Left kidney (tissue), 1 donor: ENCODE measurements at regions not wholly inside any gene's neighbourhood (a gene's known extent, or its start where the extent isn't known, plus 50 kb on each side); places are given as distances from the start of the nearest gene placed in this dataset.
A peak's percentile ranks its signal among the peaks of the same experiment; 100 is the strongest.
"Not testable (repeated sequence)": the region's sequence is repeated elsewhere in the genome, so short reads cannot be mapped to it uniquely, and the experiment has no call there.

Experiments used
- DNase-seq: peaks from one replicate; pipeline ENCODE4 v3.0.0-alpha.2; 2013

DNA sequence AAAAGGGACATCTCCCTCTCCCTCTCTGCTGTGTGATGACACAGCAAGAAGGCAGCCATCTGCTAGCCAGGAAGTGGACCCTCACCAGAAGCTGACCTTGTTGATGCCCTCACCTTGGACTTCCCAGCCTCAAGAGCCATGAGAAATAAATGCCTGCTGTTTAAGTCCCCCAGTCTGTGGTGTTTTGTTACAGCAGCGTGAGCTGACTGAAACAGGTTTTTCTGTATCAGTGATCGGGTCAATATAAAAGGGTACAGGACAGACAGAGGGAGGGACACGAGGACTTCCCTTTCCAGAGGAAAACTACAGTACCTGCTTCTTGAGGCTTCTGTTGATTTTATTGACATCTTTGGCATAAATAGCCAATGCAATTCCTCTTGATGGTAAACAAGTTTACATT is 510.3 kb upstream of the CHAC2 start:
- no peak for DNase-seq

DNA sequence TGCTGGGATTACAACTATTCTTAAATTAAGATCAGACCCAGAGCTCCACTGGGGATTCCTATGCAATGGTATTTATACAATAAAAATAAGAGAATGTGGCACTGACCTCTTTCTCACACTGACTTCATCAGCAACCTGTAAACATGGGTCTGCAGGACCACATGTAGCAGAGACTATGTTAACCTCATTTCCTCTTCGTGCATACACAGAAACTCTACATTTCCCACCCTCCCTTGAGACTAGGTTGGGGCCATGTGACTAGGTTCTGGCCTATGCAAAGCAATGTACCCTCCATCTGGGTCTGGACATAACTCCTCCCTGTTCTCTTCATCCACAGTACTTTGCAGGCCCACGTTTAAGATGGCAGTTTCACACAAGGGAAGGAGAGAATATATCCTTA is 514.4 kb upstream of the CHAC2 start:
- no peak for DNase-seq

DNA sequence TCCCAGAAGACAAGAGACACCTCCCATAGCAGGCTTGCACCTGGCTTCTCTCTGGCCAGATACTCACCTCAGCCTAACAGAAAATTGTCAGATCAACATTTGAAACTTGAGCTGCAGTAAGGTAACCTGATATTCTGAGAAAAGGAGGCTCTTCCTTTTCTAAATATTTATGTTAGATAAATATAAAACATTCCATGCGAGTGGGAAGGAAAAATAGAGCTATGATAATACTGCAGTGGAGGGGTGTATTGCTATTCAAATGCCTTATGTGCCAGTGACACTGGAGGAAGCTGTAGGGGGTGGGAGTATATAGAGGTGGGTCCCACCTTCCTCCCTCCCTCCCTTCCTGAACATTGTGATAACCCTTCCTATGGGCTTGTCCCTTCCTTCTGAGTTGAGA is 515.5 kb upstream of the CHAC2 start:
- no peak for DNase-seq

DNA sequence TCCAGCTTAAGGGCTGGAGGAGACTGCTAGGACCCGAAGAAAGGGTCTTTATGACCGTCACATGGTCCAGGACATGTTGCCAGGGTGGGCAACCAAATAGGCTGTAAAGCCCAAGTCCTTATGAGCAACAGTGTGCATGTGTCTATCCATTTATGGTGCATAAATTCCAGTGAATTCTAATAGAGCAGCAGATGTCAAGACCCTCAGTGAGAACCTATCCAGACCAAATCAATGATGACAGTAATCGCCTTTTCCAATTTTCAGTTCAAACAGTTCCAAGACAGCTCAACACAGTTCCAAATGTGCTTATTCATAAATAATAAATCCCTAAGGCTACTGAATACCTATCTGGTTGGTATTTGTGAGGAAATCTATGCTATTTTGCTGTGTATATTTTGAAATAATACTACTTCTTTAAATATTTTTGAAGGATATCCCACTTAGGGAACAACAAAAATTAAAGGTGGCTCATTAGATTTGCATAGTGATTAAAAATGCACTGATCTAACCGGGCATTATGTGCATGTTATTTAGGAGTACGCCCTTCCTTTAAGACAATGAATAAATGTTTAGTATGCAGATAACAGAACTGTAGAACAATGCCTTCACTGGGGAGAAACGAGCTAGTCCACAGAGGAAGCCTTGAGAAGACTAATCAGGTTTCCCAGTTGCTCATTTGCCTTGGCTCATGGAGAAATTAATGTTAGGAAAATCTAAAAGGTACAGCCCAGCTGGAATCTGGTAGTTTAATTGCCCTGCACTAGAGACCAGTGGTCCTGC is 519.5 kb upstream of the CHAC2 start:
- no peak for DNase-seq

DNA sequence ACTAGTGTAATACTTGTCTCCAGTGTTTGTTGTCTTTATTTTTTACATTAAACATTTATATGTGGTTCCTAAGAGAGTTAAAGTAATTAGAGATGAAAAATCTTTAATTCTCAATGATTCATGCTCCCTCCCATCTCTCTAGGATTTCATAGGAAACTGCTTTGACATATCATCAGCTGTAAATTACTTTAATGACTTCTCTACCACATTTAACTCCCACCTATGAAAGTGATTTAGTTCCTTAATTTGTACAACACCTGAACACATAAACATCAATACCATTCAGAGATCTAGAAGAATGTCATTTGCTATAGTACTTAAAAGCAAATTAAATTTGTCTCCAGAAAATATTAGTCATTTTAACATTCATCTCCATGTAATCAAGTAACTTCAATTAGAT is 524.2 kb upstream of the CHAC2 start:
- no peak for DNase-seq

DNA sequence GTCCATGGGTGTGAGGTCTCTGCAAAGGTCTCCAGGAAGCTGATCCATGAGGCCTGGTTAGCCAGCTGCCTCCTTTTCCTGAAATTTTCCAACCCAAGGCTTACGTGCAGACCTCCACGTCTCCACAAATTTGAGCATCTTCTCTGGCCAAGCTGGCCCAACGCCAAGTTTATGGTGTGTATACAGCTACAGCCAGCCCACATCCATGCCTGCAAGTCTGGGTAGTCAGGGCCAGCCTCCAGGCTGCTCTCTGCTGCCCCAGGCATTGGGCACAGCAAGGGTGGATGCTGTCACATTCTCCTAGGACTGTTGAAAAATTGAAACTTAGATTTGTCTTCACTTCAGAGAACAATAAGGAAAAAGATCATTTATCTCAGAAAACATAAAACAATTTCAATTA is 525.5 kb upstream of the CHAC2 start:
- DNase-seq: no peak

DNA sequence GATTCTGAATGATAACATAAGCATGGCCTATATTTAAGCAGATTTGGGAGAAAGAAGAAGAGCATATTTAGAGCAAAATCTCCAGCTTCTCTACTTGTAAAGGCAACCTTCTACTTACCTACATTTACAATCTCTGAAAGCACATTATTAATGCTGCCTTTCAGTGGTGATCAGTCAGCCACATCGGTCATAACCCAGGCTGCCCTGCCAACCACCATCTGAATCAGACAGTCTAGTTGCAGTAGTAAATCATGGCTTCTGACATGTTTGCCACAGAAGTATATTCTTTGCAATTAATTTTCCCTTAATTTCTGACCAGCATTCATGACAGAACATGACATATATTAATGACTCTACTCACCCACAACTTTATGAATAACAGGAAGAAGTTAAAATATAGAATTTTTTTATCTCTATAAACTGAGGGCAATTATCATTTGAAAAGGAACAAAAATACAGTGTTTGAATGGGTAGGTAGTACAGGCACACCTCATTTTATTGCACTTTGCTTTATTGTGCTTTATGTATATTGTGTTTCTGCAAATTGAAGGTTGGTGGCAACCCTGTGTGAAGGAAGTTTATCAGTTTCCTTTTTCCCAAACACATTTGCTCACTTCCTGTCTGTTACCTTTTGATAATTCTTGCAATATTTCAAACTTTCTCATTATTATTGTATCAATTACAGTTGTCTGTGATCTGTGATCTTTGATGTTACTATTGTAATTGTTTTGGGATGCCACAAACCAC is 531.6 kb upstream of the CHAC2 start:
- DNase-seq: peak; percentile 47

DNA sequence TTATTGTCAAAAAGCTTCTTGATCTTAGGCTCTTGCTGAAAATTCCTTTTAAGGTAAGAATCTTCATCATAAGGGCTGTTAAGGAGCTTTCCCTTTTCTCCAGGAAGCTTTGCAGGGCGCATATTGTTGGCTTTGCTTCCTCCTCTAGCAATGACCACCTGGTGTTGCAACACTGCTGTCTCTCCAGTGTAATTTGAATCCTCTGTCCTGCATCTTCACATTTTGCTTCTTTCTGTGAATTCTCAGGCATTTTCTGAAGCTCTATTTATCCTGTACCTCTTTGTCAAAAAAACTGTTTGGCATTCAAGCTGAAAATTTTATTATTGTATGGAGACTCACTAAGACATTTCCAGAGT is 533.1 kb upstream of the CHAC2 start:
- DNase-seq: no peak

DNA sequence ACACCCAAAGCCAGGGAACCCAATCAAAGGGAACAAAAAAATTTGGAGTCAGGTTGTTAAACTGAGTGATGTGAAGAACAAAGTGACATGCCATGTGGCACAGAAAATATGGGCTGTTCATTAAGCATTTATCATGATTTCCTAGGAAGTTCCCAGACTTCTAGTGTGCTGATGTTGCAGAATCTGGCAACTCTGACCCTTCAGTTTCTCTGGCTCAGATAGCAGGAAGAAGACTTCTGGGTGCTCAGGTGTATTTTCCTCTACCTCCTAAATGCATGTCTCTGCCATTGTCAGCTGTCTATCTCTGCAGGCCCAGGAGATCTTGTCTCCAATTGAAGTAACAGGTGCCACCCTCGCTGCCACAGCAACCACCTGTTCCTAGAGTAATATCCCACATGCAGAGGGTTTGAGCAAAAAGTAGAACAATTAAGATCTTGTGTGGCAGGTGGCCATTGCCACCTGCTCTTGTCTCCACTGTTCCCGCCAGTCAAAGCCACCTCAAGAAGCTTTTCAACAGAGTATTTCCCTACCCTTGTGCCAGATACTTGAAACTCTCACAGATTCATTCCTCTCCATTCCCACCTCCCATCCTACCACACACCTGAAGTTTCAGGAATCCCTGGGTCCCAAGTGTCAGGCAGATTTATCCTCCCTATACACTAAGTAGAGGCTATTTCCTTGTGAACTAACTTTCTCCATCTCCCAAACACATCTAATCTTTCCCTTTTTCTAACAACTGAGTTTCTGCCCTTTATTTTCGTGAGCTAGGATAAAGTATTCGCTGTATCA is 533.7 kb upstream of the CHAC2 start:
- DNase-seq: no peak

DNA sequence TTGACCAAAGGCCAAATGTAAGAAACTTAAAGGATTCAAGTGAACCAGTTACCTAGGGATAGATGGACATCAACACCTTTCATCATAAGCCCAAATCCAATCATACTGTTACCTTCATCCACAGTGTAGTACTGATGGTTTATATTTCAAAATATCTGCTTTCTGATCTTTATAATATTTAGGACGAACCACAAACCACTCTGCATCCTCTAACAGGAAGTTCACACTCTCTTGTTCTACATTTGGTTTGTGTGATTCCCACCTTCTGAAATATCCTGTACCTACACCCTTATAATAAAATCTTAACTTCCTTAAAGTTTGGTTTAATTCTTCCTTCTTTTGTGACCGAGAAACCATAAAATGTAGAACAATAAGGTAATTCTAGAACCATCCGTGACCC is 535.7 kb upstream of the CHAC2 start:
- no peak for DNase-seq

DNA sequence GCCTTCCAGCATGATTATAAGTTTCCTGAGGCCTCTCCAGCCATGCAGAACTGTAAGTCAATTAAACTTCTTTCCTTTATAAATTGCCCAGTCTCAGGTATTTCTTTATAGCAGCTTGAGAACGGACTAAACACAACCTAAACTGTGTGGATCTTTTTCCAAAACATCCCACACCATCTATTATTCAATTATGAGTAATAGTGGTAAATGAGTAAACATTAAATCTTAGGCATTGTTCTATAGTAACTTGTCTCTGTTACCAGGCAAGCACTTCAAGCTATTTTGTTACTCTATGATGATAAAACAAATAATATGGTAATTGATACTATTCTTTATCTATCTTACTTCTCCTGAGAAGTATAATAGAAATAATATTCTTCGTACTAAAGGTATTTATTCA is 536.9 kb upstream of the CHAC2 start:
- DNase-seq: no peak

DNA sequence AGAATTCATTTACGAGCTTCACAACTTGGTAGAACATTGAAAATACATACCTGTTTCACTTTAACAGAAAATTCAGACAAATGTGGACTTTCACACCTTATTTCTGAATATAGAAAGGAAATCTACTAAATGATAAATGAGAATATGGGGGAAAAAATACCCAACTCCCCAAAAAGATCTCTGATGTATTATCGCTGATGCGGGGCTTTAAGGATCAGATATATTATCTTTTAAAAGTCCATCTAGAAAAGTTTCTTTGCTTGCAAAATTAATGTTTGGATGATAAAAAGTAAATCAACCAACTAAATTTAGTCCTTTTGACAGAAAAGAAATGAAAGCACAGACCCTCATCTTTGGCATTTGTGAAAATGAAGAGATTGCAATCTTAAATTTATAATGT is 540.1 kb upstream of the CHAC2 start:
- DNase-seq: no peak

DNA sequence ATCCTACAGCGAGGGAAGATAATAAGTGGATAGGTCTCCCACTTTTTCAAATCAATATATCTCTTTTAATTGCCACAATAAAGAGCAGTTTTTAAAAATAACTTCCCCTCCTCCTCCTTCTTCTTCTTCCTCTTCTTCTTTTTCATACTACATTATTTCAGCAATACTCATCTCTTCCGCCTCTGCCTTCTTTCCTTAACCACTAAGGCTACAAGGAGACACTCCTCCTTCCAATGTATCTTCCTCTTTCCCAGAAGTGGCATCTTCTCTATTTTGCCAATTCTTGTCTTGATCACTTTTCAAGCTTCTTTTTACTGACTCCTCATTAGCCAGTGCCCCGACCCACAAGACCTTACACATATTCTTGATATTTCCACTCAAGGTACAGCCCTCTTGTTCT is 546.6 kb upstream of the CHAC2 start:
- no peak for DNase-seq

DNA sequence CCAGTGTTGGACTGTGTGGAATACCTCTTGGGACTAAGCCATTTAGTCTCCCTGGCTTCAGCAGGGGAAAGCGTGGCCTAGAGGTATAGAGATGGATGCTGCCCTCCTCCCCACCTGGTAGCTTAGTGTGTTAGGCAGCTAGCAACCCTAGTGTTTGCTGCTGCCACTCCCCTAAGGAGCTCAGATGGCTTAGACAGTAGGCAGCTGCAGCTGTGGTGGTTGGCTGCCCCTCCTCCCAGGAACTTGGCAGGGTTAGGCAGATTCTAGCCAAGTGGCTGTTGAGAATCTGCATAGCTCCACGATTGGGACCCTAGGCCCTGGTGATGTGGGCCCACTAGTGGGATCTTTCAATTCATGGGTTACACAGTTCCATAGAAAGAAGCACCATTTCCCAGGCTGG is 550.4 kb upstream of the CHAC2 start:
- DNase-seq: no peak

DNA sequence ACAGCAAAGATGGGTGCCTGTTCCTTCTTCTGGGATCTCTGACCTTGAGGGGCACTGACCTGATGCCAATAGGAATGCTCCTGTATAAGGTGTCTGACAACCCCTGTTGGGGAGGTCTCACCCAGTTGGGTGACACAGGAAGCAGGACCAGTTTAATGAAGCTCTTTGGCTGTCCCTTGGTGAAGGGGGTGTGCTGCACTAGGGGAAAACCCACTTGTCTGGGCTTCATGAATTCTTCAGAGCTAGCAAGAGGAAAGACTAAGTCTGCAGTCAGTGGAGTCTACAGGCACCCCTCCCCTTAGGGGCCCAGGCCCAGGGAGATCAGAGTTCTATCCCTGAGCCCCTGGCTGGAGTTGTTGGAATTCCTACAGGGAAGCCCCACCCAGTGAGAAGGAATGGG is 550.8 kb upstream of the CHAC2 start:
- DNase-seq: no peak

DNA sequence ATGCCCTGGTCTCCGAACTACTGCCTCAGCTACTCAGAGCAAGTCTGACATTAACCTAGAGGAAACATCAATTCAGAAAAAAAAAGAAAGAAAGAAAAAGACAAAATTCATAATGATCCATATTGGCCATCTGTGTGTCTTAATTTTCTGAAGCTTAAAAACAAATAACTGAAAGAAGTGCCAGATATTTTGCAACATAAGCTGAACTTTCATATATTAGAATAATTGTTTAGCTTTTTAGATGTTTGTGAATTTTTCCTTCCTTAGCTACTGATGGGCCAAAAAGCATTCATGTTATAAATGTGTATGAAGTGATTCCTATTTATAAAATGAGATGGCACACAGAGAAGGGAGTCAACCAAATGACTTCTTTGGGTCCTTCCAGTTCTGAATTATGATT is 555.0 kb upstream of the CHAC2 start:
- DNase-seq: no peak

DNA sequence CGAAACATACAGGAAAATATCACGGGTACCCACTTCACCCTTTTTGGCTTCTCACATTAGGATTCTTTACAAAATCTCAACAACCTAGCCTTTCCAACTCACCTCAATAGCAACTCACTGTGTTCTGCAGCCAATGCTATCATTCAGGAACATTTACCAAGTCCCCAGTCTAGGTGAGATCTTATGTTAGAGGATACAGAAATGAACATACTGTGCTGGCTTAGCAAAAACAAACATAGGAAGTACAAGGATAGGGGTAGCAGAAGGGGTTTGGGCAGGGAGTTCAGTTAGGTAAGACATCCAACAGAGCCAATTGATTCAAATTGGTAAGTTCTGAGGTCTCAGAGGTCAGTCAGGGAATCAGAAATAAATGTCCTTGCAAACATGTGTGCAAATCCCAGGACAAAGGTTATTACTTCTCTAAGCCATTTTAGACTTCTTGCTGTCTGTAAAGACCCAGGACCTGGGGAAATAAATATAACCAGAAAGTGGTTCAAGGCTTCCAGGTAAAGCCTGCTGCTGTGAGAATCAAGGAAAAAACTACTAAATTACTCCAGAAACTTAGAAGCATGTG is 556.3 kb upstream of the CHAC2 start:
- no peak for DNase-seq

DNA sequence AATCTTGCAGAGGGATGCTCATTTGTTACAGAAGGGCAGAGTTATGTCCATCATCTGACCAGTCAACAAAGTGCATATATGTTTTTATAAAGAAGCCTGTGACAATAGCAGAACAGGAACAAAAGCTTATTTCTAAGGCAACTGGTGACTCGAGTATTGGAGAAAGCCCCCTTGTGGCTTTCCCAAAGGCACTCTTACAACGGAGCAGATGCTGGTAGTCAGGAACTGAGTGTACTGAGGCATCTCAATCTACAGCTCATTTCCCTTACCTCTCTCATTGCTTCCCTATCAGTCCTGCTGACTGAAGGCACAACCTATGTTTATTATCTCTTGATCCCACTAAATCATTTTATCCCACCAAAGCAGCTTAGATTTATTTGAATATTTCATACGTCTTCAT is 557.1 kb upstream of the CHAC2 start:
- DNase-seq: no peak

DNA sequence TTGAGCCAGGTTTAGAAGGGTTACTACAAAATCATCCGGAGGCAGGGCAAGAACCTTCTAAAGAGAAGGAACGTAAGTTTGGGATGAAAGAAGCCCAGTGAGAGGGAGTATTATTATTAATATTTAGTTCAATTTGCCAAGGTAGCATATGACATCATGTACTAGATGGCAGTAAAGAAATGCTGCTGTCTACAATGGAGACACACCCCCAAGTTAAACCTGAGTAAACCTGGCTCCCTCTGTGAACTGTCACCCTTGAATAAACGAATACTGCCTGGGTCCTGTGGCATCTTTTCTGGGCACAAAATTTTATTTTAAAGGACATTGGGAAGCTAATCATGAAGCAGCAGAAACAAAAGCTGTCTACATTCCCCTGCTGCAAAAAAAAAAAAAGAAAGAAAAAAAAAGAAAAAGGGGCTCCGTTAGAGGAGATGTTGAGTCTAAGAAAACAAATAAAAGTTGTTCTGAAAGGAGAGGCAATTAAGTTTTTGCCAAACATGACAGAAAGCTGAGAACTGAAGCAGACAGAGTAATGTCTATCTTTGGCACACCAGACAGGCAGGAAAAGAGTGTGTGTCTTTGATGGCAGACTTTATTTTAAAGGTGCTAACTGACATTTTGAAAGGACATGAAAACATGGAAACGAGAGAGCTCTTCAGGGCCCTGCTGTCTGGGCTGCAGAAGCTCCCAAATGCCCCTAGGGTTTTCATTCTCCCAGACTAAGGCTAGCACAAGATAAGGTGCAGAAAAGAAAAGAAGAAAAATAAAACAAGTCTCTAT is 557.7 kb upstream of the CHAC2 start:
- DNase-seq: no peak

DNA sequence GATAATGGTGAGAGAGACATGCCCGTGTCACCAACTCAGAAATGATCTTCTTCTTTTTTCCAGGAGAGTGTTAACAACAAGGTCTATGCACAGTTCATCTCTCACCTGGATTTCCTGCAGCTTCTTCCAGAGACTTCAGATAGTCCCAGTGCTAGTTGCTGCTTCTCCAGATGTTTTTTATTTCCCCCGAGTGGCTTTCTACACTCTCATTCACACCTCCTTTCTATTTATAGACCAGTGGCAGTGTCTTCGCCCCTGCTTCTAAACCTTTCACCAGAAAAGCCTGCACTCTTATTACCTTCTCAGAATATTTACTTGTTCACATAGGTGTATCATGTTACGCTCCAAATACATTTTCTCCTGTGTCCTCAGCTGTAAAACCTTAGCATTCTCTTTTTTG is 558.8 kb upstream of the CHAC2 start:
- DNase-seq: no peak

DNA sequence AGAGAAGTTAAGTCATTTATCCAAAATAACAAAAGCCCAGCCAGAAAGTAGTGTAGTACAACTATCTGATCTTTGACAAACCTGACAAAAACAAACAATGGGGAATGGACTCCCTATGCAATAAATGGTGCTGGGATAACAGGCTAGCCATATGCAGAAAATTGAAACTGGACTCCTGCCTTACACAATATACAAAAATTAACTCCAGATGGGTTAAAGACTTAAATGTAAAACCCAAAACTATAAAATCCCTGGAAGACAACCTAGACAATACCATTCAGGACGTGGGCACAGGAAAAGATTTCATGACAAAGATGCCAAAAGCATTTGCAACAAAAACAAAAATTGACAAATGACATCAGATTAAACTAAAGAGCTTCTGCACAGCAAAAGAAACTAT is 561.4 kb upstream of the CHAC2 start:
- not testable (repeated sequence) for DNase-seq

DNA sequence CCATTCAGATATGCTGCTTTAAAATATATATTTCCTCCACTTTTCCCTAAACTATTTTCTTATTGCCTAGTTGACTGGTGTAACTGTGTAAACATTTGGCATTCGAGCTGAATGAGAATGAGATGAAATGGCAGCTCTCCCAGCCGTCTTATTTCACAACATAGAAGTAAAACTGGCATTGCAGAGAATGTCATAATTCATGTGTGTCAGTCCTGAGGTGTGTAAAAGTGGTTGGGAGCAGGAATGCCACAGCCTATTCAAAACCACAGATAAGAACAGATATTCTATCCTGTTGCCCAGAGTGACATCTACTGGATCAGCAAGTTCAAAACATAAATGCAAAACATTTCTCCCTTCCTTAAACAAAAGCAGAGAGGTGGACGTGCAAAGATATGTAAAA is 565.5 kb upstream of the CHAC2 start:
- peak; percentile 46 for DNase-seq
